RWPE2 (cell line): ENCODE measurements at regions not wholly inside any gene's neighbourhood (a gene's known extent, or its start where the extent isn't known, plus 50 kb on each side); places are given as distances from the start of the nearest gene placed in this dataset.

ENCODE experiments used
- ATAC-seq: fragments of 200-7000 bp; cut with Tn5 transposase; 3 replicates; pipeline ENCODE4 v1.9.1; 2021; ENCODE audit warnings: low read depth
- DNase-seq: peaks from one replicate; pipeline ENCODE4 v3.0.0-alpha.2; 2020; ENCODE audit warnings: low spot score
- H3K27ac ChIP-seq: fragments of 450-650 bp; 2 replicates; pipeline ENCODE4 v1.5.1; 2017; ENCODE audit warnings: mild to moderate bottlenecking; ENCODE audit not compliant: poor library complexity, severe bottlenecking
- H3K27me3 ChIP-seq: fragments of 250-450 bp; sonication (Bioruptor Pico); 2 replicates; pipeline ENCODE4 v1.5.1; 2021; ENCODE audit warnings: mild to moderate bottlenecking, moderate library complexity; ENCODE audit not compliant: insufficient read depth, poor library complexity, severe bottlenecking
- H3K36me3 ChIP-seq: fragments of 250-450 bp; sonication (Bioruptor Pico); 2 replicates; pipeline ENCODE4 v1.5.1; 2020; ENCODE audit warnings: low read depth, mild to moderate bottlenecking, moderate library complexity
- H3K4me1 ChIP-seq: fragments of 250-450 bp; sonication (Bioruptor Pico); 2 replicates; pipeline ENCODE4 v1.5.1; 2021; ENCODE audit warnings: mild to moderate bottlenecking, moderate library complexity; ENCODE audit not compliant: insufficient read depth, poor library complexity, severe bottlenecking
- H3K4me3 ChIP-seq: fragments of 250-450 bp; sonication (Bioruptor Pico); 2 replicates; pipeline ENCODE4 v1.5.1; 2021; ENCODE audit warnings: mild to moderate bottlenecking, moderate library complexity; ENCODE audit not compliant: severe bottlenecking
- H3K9me3 ChIP-seq: fragments of 250-450 bp; sonication (Bioruptor Pico); 2 replicates; pipeline ENCODE4 v1.5.1; 2021; ENCODE audit warnings: mild to moderate bottlenecking, moderate library complexity; ENCODE audit not compliant: severe bottlenecking
- CTCF ChIP-seq: fragments of 450-650 bp; IDR thresholded peaks from one replicate; pipeline ENCODE4 v1.5.1; 2017; ENCODE audit warnings: mild to moderate bottlenecking, moderate library complexity; ENCODE audit not compliant: poor library complexity, severe bottlenecking

GRCh38 chr20:39210341-39211036, 248.3 kb downstream of the DHX35 start:
- H3K27ac ChIP-seq, result no peak overlapping the region
- H3K4me1 ChIP-seq, result peaks cover 6% of the 10 kb centered on the region
- H3K9me3 ChIP-seq, result no peaks in the 10 kb centered on the region
- ATAC-seq (no peak), DNase-seq (no peak)
- no peaks in the 10 kb centered on the region for H3K36me3 ChIP-seq
- no peak overlapping the region for H3K4me3 ChIP-seq
- TF ChIP-seq CTCF, result no peak
- H3K27me3 ChIP-seq, result peaks cover 2% of the 10 kb centered on the region

GRCh38 chr20:39206899-39207564, 244.9 kb downstream of the DHX35 start:
- no peak overlapping the region for H3K4me3 ChIP-seq
- DNase-seq, result no peak
- H3K4me1 ChIP-seq, result peaks cover 6% of the 10 kb centered on the region
- no peaks in the 10 kb centered on the region for H3K36me3 ChIP-seq
- peak; percentile 75 for ATAC-seq
- TF ChIP-seq CTCF, result no peak
- H3K27me3 ChIP-seq, result peaks cover 4% of the 10 kb centered on the region
- H3K9me3 ChIP-seq, result no peaks in the 10 kb centered on the region
- no peak overlapping the region for H3K27ac ChIP-seq

- Histone ChIP-seq H3K4me3 (no peak overlapping the region), H3K27ac (no peak overlapping the region), H3K4me1 (no peaks in the 10 kb centered on the region), H3K27me3 (no peaks in the 10 kb centered on the region), H3K9me3 (no peaks in the 10 kb centered on the region), H3K36me3 (no peaks in the 10 kb centered on the region)
- no peak for ATAC-seq
- TF ChIP-seq CTCF, result no peak
- no peak for DNase-seq
Measured at GRCh38 chr20:39195582-39196021, 233.5 kb downstream of the DHX35 start.

GRCh38 chr20:39190666-39191570, 228.8 kb downstream of the DHX35 start:
- Histone ChIP-seq H3K9me3 (no peaks in the 10 kb centered on the region), H3K4me3 (no peak overlapping the region), H3K27ac (peak overlapping the region; percentile 10), H3K4me1 (no peaks in the 10 kb centered on the region), H3K27me3 (no peaks in the 10 kb centered on the region), H3K36me3 (no peaks in the 10 kb centered on the region)
- DNase-seq (no peak), ATAC-seq (peak; percentile 99)
- TF ChIP-seq CTCF, result no peak
